CD4-positive, alpha-beta T cell (primary cell): ENCODE measurements at regions not wholly inside any gene's neighbourhood (a gene's known extent, or its start where the extent isn't known, plus 50 kb on each side); places are given as distances from the start of the nearest gene placed in this dataset.

Source experiments
- ATAC-seq: fragments of 200-7000 bp; cut with Tn5 transposase; one replicate; pipeline ENCODE4 v1.10.0; 2022; ENCODE audit warnings: mild to moderate bottlenecking; ENCODE audit not compliant: poor library complexity
- CTCF ChIA-PET: fragments of 350-600 bp; sonication (Branson Sonifier 250); formaldehyde crosslinking; loops from one replicate; lab custom pipeline; 2021; ENCODE audit warnings: antibody characterized with exemption, inconsistent platforms; lab: Charles Lee
- POLR2A ChIA-PET: fragments of 350-600 bp; sonication (Branson Sonifier 250); formaldehyde crosslinking; loops from one replicate; lab custom pipeline; 2021; ENCODE audit warnings: antibody characterized with exemption, inconsistent platforms; lab: Charles Lee
- DNase-seq, 14 experiments: peaks; one replicate each; pipeline ENCODE4 v3.0.0-alpha.2; 2013 to 2020; ENCODE audit warnings: mixed read lengths in 2 of 14
- H3K27ac ChIP-seq, 2 donors: one replicate each; pipeline versions ENCODE4 v1.5.1 to v1.7.0; 2013; ENCODE audit warnings: low read length in 2 of 2, low read depth in 1 of 2, mild to moderate bottlenecking in 1 of 2
- H3K27me3 ChIP-seq, 2 experiments: 1 replicate in 1 of 2; 2 replicates in 1 of 2; pipeline versions ENCODE4 v1.6.1 to v1.7.0; 2013; ENCODE audit warnings: low read length in 2 of 2, control low read depth in 1 of 2, mild to moderate bottlenecking in 1 of 2, moderate library complexity in 1 of 2; ENCODE audit not compliant: insufficient read depth in 2 of 2, control insufficient read depth in 1 of 2
- H3K36me3 ChIP-seq: one replicate; pipeline ENCODE4 v1.6.1; 2013; ENCODE audit warnings: low read length, control low read depth; ENCODE audit not compliant: insufficient read depth
- H3K4me1 ChIP-seq: one replicate; pipeline ENCODE4 v1.6.1; 2013; ENCODE audit warnings: low read length, control low read depth; ENCODE audit not compliant: insufficient read depth
- H3K4me3 ChIP-seq: one replicate; pipeline ENCODE4 v1.5.1; 2013; ENCODE audit warnings: mild to moderate bottlenecking, low read length, moderate library complexity
- H3K9me3 ChIP-seq, 2 experiments: 1 replicate in 1 of 2; 2 replicates in 1 of 2; pipeline versions ENCODE4 v1.6.1 to v1.7.0; 2013; ENCODE audit warnings: low read length in 2 of 2, mild to moderate bottlenecking in 2 of 2, control low read depth in 1 of 2, moderate library complexity in 1 of 2; ENCODE audit not compliant: control insufficient read depth in 1 of 2, insufficient read depth in 1 of 2
- H3K27ac Mint-ChIP-seq: one replicate; pipeline ENCODE4 v1.8.0; 2020; ENCODE audit warnings: mixed read lengths
- H3K27me3 Mint-ChIP-seq: one replicate; pipeline ENCODE4 v1.8.0; 2021; ENCODE audit warnings: mixed read lengths
- H3K36me3 Mint-ChIP-seq: one replicate; pipeline ENCODE4 v1.8.0; 2021; ENCODE audit warnings: low read depth, mixed read lengths
- H3K4me1 Mint-ChIP-seq: one replicate; pipeline ENCODE4 v1.8.0; 2021; ENCODE audit warnings: low read depth, mixed read lengths
- H3K4me3 Mint-ChIP-seq: one replicate; pipeline ENCODE4 v1.8.0; 2020; ENCODE audit warnings: mild to moderate bottlenecking, mixed read lengths
- H3K9me3 Mint-ChIP-seq: one replicate; pipeline ENCODE4 v1.8.0; 2020; ENCODE audit warnings: mixed read lengths
- CTCF ChIP-seq: fragments of 200-600 bp; IDR thresholded peaks from one replicate; pipeline ENCODE4 v1.8.0; 2022; ENCODE audit warnings: antibody characterized with exemption, mild to moderate bottlenecking
- intact Hi-C, 2 experiments: fragments of 100-400 bp; cut with DNase I in 1 of 2; cut with micrococcal nuclease in 1 of 2; formaldehyde crosslinking; loops; one replicate each; pipeline versions ENCODE4 v1.15.1 to v1.9.0; 2023 to 2025; cut with DNase I, micrococcal nuclease

GRCh38 chr4:81844717-81845116, 373.0 kb upstream of the RASGEF1B start:
- Mint-ChIP-seq H3K4me1 (no peaks in the 10 kb centered on the region), H3K27me3 (no peaks in the 10 kb centered on the region), H3K36me3 (no peaks in the 10 kb centered on the region), H3K4me3 (no peak overlapping the region), H3K9me3 (no peaks in the 10 kb centered on the region), H3K27ac (no peak overlapping the region)
- ATAC-seq (peak; percentile 95), DNase-seq (peak; percentile 38 to 82 (median 58))
- Histone ChIP-seq H3K4me1 (no peaks in the 10 kb centered on the region), H3K9me3 (no peaks in the 10 kb centered on the region), H3K36me3 (no peaks in the 10 kb centered on the region), H3K27ac (no peak overlapping the region), H3K4me3 (no peak overlapping the region), H3K27me3 (no peaks in the 10 kb centered on the region)
- ChIA-PET POLR2A (interaction anchor here (1.0 to 2.1 kb wide), 3 partner anchors 373 to 378 kb away, joined by 6 to 21 read pairs (median 6); partner anchors contain the start of gene RASGEF1B), CTCF (interaction anchor here (0.7 to 1.6 kb wide), 12 partner anchors 297 to 515 kb away, joined by 3 to 17 read pairs (median 4); no protein-coding TSS in a partner anchor)
- TF ChIP-seq CTCF: peak; percentile 77
- intact Hi-C loops: loop anchor here (1.0 to 5.0 kb wide), 5 partner anchors 339 to 439 kb away; no protein-coding TSS in a partner anchor

GRCh38 chr4:81839347-81840042, 367.8 kb upstream of the RASGEF1B start:
- POLR2A ChIA-PET: no interaction called here
- CTCF ChIA-PET: interaction anchor here (1.4 kb wide), 2 partner anchors 54 to 372 kb away, joined by 3 read pairs; no protein-coding TSS in a partner anchor
- Histone ChIP-seq H3K4me1 (no peaks in the 10 kb centered on the region), H3K27me3 (no peaks in the 10 kb centered on the region), H3K4me3 (no peak overlapping the region), H3K36me3 (no peaks in the 10 kb centered on the region), H3K9me3 (no peaks in the 10 kb centered on the region), H3K27ac (no peak overlapping the region)
- Mint-ChIP-seq H3K4me3 (no peak overlapping the region), H3K9me3 (no peaks in the 10 kb centered on the region), H3K27ac (no peak overlapping the region), H3K4me1 (no peaks in the 10 kb centered on the region), H3K36me3 (no peaks in the 10 kb centered on the region), H3K27me3 (no peaks in the 10 kb centered on the region)
- intact Hi-C loops: loop anchor here in 1 of 2 experiments (5.0 kb wide), 2 partner anchors 363 to 428 kb away; no protein-coding TSS in a partner anchor
- ATAC-seq (no peak), DNase-seq (no peak)
- TF ChIP-seq CTCF: no peak

GRCh38 chr4:81838586-81838985, 366.9 kb upstream of the RASGEF1B start:
- no peak for ATAC-seq
- intact Hi-C loops: no loop called here
- Histone ChIP-seq H3K4me1 (no peaks in the 10 kb centered on the region), H3K4me3 (no peak overlapping the region), H3K27ac (no peak overlapping the region), H3K27me3 (no peaks in the 10 kb centered on the region), H3K9me3 (no peaks in the 10 kb centered on the region), H3K36me3 (no peaks in the 10 kb centered on the region)
- ChIA-PET CTCF (interaction anchor here (1.4 kb wide), 1 partner anchor 53 kb away, joined by 3 read pairs; no protein-coding TSS in a partner anchor), POLR2A (no interaction called here)
- H3K36me3 Mint-ChIP-seq: no peaks in the 10 kb centered on the region
- no peak overlapping the region for H3K4me3 Mint-ChIP-seq
- H3K27ac Mint-ChIP-seq: no peak overlapping the region
- no peaks in the 10 kb centered on the region for H3K9me3 Mint-ChIP-seq
- no peaks in the 10 kb centered on the region for H3K27me3 Mint-ChIP-seq
- no peak for DNase-seq
- H3K4me1 Mint-ChIP-seq: no peaks in the 10 kb centered on the region
- no peak for TF ChIP-seq CTCF
